SK-N-DZ (cell line): ENCODE measurements at regions not wholly inside any gene's neighbourhood (a gene's known extent, or its start where the extent isn't known, plus 50 kb on each side); places are given as distances from the start of the nearest gene placed in this dataset.

Source experiments
- DNase-seq: peaks from one replicate; pipeline ENCODE4 v3.0.0-alpha.2; 2015; ENCODE audit warnings: low spot score

DNA sequence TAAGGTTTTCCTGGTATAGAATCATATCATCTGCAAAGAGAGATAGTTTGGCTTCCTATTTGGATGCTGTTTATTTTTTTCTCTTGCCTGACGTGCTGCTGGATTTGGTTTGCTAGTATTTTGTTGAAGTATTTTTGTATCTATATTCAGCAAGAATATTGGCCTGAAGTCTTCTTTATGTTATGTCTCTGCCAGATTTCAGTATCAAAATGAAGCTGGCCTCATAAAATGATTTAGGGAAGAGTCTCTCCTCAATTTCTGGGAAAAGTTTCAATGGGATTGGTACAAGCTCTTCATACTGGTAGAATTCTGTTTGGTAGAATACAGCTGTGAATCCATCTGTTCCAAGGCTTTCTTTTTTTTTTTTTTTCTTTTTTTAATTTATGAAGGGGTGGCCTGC, 799.0 kb upstream of the TYRP1 start:
- DNase-seq: no peak

DNA sequence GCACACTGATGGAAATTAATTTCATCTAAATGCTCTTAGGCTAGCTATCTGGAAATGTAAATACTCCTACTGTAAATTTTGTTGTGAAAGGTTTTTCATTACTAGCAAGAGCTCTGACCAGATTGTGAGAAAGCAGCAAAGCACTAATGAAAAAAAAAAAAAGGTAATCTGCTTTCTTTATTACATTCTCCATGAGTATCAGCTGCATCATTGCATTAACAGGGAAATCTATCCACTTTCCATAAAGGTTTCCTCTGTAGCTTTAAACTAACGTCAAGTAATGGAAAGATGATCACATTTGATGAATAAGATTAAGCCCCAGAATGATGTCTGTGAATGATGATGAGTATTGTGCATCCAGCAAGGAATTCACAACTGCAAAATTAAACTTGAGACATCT, 790.6 kb upstream of the TYRP1 start:
- peak; percentile 9 for DNase-seq

DNA sequence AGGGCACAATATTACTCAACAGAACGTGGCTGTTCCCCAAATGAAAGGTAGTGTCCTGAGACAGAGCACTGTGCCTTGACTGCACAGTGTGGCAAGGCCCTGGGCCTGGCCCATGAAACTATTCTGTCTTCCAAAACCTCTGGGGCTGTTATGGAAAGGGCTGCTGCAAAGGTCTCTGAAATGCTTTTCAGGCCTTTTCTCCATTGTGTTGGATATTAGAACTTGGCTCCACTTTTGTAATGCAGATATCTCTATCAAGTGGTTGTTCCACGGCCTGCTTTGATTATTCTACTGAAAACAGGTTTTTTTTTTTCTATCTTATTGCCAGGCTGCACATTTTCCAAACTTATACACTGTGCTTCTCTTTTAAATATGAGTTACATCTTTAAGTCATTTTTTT, 777.5 kb upstream of the TYRP1 start:
- DNase-seq: no peak

DNA sequence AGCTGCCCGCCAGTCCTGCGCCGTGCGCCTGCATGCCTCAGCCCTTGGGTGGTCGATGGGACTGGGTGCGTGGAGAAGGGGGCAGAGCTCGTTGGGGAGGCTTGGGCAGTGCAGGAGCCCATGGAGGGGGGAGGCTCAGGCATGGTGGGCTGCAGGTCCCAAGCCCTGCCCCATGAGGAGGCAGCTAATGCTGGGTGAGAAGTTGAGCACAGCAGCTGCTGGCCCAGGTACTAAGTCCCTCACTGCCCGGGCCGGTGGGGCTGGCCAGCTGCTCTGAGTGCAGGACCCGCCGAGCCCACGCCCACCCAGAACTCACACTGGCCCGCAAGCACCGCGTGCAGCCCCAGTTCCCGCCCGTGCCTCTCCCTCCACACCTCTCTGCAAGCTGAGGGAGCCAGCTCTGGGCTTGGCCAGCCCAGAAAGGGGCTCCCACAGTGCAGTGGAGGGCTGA, 764.3 kb upstream of the TYRP1 start:
- no peak for DNase-seq

DNA sequence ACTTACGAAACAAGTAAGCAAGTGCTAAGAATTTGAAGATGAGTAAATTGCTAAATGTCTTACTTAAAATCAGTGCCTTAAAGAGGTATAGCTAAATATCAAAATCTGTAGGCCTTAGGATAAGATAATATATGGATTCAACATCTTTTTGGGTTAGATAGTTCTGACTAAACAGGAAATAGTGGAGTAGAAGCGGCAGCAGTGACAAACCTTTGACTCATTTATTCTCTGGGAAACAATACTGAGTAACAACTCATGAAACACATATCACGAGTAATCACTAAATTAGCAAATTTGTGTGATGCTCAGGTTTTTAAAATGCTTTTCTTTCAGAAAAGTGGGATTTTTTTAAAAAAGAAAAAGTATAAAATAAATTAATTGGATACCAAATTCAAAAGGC, 762.1 kb upstream of the TYRP1 start:
- DNase-seq: no peak

DNA sequence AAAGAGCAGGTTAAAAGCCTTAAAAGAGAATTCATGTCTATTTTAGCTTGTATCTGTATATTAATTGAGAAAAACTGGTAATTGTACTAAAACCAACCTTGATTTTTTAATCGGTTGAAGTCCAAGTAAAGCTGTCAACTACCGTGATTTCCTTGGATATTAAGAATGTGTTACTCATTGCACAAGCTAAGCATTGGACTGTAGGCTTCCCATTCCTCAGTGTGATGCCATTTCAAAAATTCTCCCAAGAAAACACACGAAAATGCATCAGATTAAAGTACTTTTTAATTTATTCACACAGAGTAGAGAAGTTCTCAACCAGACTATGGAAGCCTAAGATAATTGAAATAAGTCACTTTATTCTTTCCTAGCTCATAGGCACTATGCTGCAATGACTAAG, 761.4 kb upstream of the TYRP1 start:
- no peak for DNase-seq

DNA sequence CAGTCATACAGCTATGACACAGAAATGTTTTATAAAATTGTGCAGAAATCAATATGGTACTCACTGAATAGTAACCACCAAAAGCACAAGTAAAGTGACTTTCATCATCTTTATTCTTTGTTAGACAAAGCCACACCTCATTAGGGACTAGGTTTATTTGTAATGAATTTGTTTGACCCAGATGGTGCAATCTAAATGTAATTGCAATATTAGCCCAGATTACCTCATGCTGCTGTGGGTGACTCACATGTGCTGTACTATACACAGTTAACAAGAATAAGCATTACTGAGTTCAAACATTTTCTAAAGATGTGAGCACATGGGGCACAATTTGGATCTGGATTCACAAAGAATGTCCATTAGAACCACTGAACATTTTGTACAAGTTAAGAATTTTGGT, 759.3 kb upstream of the TYRP1 start:
- no peak for DNase-seq

DNA sequence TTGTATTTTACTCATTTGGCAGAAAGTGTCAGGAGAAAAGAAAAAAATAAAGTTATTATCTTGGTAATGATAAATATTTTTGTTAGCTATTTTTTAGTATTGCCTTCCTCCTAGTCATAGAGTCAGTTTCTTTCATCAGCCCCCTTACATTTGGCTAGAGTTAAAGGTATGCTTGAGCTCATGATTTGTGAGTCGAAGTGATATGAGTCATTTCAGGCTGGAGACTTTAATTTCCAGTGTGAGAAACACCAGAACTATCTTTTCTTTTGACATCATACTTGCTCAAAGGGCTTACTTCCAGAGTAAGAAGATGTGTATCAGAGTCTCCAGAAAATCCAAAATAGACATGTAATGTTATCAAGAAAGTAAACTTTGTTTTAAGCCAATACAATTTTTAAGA, 746.7 kb upstream of the TYRP1 start:
- DNase-seq: no peak

DNA sequence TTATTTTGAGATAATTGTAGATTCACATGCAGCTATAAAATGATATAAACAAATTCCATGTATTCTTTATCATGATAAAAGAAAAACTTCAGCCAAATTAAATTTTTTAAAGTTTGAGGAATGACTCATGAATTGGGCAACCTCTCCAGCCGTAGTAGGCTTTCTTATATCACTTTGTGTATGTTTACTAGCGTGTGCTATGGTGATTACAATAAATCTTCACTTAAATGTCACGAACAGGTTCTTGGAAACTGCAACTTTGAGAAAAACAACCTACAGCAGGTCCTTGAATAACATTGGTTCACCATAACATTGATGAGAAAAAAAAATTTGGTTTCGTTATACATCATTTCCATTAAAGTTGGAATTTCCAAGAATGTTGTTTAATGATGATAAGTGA, 730.9 kb upstream of the TYRP1 start:
- no peak for DNase-seq

DNA sequence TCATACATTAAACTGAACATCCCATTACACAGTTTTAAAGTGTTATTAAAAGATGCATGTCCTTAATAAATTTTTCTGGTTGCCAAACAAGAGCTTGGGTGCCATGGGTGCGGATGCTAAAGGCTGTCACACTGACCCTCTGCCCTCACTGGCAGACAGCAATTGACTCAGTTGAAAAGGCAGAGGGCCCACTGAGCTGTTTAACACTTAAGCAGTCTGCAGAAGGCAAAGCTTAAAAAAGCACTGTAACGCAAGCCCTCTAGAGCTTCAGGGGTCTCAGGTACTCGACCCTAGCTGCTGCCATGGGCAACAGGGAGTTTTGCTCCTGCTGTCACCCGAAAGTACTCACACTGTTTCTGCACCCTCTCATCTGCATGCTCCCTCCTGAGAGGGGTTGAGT, 726.4 kb upstream of the TYRP1 start:
- DNase-seq: no peak

DNA sequence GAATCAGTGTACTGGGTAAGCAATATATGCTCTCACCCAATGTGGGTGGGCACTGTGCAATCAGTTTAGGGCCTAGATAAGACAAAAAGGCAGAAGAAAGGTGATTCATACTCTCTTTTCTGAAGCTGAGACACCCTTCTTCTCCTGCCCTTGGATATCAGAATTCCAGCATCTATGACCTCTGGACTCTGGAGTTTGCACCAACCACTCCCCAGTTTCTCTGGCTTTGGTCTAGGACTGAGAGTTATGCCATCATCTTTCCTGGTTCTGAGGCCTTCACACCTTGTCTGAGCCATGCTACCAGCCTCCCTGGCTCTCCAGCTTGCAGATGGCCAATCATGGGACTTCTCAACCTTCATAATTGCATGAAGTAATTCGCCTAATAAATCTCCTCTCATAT, 724.6 kb upstream of the TYRP1 start:
- DNase-seq: no peak

DNA sequence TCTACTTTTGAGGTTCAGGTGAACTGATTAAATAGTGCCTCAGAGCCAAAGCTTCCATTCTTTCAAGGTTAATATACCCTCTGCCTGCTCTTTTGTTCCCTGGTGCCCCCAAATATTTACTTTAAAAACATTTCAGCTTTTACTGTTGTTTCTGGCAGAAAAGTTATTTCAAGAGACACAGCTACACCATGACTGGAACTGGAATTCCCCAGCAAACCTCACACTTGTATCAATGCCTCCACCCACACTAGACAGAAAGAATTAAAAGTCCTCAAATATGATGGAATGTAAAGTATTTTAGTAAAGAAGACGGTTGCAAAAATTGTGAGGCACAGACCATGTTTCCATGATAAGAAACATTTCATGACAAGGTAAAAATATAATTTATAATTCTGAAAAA, 720.2 kb upstream of the TYRP1 start:
- DNase-seq: no peak

DNA sequence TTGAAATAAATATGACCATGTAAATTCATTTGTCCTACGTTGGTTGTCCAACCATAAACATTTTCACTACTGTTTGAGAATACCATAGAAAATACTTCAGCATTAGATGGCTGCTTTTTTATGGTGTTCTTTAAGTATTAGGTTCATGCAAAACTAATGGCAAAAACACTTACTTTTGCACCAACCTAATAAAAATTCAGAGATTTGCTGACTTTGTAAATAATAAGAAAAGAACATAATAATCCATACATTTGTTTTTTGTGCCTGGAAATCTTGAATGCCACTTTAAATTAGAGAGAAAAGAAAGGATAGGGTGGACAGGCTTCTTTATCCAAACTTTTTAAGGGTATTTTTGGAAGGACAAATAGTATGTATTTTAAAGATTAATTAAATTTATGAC, 719.7 kb upstream of the TYRP1 start:
- DNase-seq: no peak

DNA sequence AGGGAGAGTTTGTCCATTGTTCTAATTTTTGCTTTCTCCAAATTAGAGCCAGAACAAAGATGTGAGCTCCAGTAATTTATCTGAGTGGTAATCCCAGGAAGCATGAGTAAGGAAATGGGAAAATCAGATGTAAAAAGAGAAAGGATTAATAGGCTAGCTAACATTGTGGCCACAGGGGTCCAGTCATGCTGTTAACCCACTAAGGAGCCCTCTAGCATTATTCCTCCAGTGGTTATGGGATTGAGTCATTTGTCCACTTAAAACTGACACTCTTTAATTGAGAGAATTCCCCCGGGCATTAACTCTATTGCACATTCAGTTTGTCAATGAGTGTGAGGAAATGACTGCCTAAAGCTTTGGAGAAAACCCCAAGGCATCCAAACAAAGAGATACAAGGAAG, 700.3 kb upstream of the TYRP1 start:
- DNase-seq: no peak

DNA sequence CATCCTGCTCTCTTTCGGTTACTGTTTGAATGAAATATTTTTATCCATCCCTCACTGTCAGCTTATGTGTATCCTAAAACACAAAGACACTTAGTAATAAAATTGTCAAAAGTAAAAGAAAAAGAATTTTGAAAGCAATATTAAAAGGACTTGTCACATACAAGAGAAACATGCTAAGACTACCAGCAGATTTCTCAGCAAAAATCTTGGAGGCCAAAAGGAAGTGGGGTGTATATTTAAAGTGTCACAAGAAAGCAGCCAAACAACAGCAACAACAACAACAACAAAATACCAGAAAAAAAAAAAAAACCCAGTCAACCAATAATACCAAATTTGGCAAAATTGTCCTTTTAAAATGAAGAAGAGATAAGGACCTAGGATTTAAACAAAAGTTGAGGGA, 678.7 kb upstream of the TYRP1 start:
- DNase-seq: no peak

DNA sequence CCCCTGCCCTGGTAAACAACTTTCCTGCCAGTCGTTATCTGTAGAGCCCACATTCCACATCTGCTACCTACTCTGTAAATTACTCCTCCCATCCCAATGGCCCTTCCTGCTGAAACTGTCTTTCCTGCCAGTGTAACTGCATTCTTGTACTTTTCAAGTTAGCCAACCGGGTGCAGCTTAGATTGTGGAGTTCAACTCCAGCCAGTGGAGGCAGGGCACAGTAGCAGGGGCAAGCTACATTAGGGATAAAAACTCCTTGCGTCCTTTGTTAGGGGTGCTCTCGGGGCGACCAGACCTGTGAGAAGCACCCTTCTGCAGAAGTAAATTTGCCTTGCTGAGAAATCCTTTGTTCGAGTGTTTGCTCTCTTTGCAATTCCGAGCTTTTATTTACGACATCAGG, 639.0 kb upstream of the TYRP1 start:
- no peak for DNase-seq

DNA sequence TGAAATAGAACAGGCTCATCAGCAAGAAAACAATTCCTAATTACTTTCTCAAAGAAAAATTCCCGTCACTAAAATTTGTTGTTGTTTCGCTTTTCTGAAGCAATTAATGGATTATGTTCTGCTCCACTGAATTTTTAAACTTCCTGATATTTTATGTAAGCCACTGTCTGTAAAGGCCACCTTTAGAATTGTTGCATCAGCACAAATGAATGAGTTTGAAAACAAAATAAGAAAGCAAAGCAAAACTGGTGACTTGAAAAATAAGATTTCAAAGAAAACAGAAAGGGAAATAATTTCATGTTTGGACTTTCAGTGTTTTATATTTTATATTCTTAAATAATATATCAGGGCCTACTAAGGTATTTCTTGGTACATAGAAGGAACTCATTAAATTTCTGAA, 636.3 kb upstream of the TYRP1 start:
- no peak for DNase-seq

DNA sequence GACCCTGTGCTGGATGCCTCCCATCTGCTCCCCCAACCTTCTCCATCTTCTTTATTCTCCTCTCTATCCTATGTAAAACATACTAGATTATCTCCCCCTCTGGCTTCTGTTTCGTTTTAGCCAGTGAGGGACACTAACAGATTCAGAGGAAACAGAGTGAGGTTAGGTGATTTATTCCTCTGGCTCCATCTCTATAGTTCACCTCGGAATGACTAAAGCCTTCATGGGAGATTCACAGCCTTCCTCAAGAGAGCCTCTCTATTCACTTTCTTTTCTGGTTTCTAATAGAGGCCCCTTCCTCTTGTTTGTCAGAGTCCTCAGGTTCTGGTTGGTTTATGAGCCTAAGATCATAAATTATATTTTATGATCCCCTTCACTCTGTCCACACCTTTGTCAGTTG, 633.1 kb upstream of the TYRP1 start:
- no peak for DNase-seq

DNA sequence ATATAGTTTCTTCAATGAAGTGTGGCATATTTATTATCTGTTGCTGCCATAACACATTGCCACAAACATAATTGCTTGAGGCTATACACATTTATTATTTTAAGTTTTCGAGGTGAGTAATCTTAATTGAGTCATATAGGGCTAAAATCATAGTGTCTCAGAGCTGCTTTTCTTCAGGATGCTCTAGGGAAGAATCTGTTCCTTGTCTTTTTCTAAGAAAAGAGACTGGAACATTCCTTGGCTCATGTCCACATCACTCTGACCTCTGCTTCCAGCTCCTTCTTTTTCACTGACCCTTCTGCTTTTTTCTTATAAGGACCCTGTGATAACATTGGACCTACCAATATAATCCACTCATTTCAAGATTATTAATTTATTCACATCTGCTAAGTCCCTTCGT, 632.4 kb upstream of the TYRP1 start:
- DNase-seq: no peak

DNA sequence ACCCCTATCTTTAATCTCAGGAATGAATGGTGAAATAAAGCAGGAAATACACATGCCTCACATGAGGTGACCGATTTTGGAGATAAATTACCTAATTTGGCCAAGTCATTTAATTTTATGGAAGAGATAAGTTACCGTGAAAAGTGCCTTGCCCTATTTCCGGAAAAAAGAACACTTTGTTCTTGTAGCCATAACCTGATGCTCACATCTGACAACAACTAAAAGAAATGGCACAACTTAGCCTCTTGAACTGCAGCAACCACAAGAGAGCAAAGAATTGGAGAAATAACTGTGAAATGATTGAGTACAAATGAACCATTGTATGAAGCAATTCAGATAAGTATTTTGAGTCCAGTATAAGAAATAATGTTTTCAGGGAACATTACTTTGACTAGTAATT, 628.1 kb upstream of the TYRP1 start:
- no peak for DNase-seq

DNA sequence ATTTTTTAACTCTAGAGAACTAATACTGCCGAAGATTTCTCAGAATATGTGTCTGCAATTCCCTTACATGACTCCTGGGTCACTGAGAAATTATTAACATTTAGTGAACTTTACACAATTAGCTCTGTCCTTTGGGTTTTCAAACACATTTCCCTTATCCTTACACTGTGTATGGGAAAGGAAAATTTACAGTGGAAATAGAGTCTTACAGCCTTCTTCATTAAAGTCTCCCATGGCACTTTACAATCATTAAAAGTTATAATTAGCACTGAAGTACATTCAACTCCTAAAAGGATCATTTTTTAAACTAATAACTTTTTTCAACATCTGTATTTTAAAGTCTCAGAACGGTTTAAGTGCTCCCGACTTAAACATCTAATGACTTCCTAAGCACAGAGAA, 627.5 kb upstream of the TYRP1 start:
- DNase-seq: no peak

DNA sequence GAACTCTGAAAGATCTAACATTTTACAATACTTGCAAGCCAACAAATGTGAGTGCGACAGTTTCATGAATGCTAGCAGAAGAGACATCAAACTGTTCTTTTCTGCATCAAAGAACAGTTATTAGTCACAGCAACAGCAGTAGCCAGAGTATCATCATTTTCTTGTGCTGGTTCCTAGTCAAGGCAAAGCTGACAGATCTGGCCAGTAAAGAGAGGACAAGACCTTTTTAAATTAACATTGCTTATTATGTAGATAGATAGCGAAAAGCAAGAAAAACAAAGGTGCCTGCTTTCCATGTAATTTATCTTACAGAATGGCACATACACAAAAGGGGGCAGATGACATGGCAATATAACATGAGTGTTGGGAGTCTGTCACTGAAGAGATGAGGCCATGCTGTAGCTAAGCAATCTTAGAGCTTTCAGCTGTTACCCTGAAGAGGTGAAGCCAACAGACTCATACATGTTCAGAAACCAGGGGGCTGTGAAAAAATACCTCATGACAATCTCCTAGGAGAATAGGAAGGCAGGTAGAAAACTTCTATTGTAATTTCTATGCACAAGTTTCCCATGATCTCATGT, 626.6 kb upstream of the TYRP1 start:
- no peak for DNase-seq

DNA sequence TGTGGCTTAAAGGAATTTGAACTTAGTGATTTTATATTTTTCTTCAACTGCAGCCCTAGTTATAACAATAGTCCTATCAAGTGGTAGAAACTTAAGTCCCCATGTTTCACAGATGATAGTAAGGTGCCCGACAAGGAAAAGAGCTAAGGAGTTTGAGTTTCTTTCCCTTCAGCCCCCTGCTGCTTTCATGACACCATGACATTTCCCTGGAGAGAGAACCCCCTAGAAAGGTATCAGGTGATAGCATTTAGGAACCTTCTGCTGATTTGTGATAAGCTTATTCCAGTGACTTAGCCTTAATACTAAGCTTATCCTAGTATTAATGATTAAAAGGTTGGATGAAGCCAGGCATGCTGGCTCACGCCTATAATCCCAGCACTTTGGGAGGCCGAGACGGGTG, 623.8 kb upstream of the TYRP1 start:
- DNase-seq: no peak

DNA sequence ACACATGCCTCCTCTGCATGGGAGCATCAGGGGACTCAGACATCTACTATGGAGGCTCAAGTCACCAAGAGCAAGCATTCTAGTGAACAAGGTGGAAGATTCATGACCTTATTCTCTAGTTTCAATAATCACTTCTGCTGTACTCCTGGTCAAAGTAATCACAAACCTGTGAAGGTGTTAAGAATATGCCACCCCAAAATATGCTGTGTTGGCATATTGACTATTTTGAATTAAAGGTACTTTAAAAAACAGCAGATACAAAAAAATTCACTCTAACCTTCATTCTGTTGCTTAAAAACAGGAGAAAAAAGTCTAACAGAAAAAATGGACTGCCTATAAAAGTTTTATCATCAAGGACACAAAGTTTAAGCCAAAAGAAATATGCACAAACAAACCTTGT, 607.8 kb upstream of the TYRP1 start:
- no peak for DNase-seq
